RPMI7951 (cell line): ENCODE measurements at regions not wholly inside any gene's neighbourhood (a gene's known extent, or its start where the extent isn't known, plus 50 kb on each side); places are given as distances from the start of the nearest gene placed in this dataset.
A peak's percentile ranks its signal among the peaks of the same experiment; 100 is the strongest.

Source experiments
- DNase-seq: peaks from one replicate; pipeline ENCODE4 v3.0.0-alpha.2; 2012; ENCODE audit warnings: low read depth

GRCh38 chr9:16092142-16093091, 539.6 kb downstream of the CCDC171 start:
- peak; percentile 39 for DNase-seq

GRCh38 chr9:16098306-16098705, 545.5 kb downstream of the CCDC171 start:
- DNase-seq, result no peak

GRCh38 chr9:16099732-16100536, 547.1 kb downstream of the CCDC171 start:
- no peak for DNase-seq

- no peak for DNase-seq
Measured at GRCh38 chr9:16100537-16101091, 547.8 kb downstream of the CCDC171 start.

- DNase-seq, result no peak
Measured at GRCh38 chr9:16102154-16102553, 549.3 kb downstream of the CCDC171 start.

- DNase-seq, result no peak
Measured at GRCh38 chr9:16103620-16104397, 551.0 kb downstream of the CCDC171 start.

- no peak for DNase-seq
Measured at GRCh38 chr9:16105168-16106020, 552.6 kb downstream of the CCDC171 start.

GRCh38 chr9:16106021-16106571, 553.3 kb downstream of the CCDC171 start:
- no peak for DNase-seq

GRCh38 chr9:16112116-16112515, 559.3 kb downstream of the CCDC171 start:
- no peak for DNase-seq

GRCh38 chr9:16115994-16116393, 563.2 kb downstream of the CCDC171 start:
- DNase-seq, result no peak

GRCh38 chr9:16118043-16118442, 565.2 kb downstream of the CCDC171 start:
- no peak for DNase-seq

- peak; percentile 73 for DNase-seq
Measured at GRCh38 chr9:16119261-16120230, 566.7 kb downstream of the CCDC171 start.

GRCh38 chr9:16120231-16120641, 567.4 kb downstream of the CCDC171 start:
- DNase-seq, result peak; percentile 48

GRCh38 chr9:16120727-16121126, 567.9 kb downstream of the CCDC171 start:
- DNase-seq, result no peak

GRCh38 chr9:16121168-16121567, 568.3 kb downstream of the CCDC171 start:
- no peak for DNase-seq

GRCh38 chr9:16121601-16122286, 568.9 kb downstream of the CCDC171 start:
- DNase-seq, result peak; percentile 57

- no peak for DNase-seq
Measured at GRCh38 chr9:16125629-16126028, 572.8 kb downstream of the CCDC171 start.

GRCh38 chr9:16126042-16126441, 573.2 kb downstream of the CCDC171 start:
- peak; percentile 73 for DNase-seq
